Vagina (tissue), 2 donors: ENCODE measurements at regions not wholly inside any gene's neighbourhood (a gene's known extent, or its start where the extent isn't known, plus 50 kb on each side); places are given as distances from the start of the nearest gene placed in this dataset.

Source experiments
- DNase-seq, 2 donors: peaks; one replicate each; pipeline ENCODE4 v3.0.0-alpha.2; 2017; ENCODE audit errors: extremely low spot score in 2 of 2
- H3K27ac ChIP-seq: fragments of 200-600 bp; sonication (generic); one replicate; pipeline ENCODE4 v1.5.1; 2019
- H3K27me3 ChIP-seq: fragments of 200-600 bp; sonication (generic); one replicate; pipeline ENCODE4 v1.5.1; 2019
- H3K36me3 ChIP-seq, 2 donors: fragments of 200-600 bp; sonication (generic); one replicate each; pipeline ENCODE4 v1.5.1; 2017 to 2019
- H3K4me1 ChIP-seq: fragments of 200-600 bp; sonication (generic); one replicate; pipeline ENCODE4 v1.5.1; 2019
- H3K4me3 ChIP-seq, 2 donors: fragments of 200-600 bp; sonication (generic); 1 replicate in 1 of 2; 2 replicates in 1 of 2; pipeline ENCODE4 v1.5.1; 2016 to 2019
- H3K9me3 ChIP-seq: fragments of 200-600 bp; sonication (generic); one replicate; pipeline ENCODE4 v1.5.1; 2019
- POLR2A ChIP-seq, 2 donors: fragments of 450-650 bp; IDR thresholded peaks; one replicate each; pipeline ENCODE4 v1.6.1; 2017; ENCODE audit warnings: antibody characterized with exemption in 2 of 2, mild to moderate bottlenecking in 2 of 2, moderate library complexity in 2 of 2
- POLR2AphosphoS5 ChIP-seq, 2 donors: sonication (generic); formaldehyde crosslinking; IDR thresholded peaks; one replicate each; pipeline ENCODE4 v1.9.0; 2017; ENCODE audit warnings: antibody characterized with exemption in 2 of 2, mild to moderate bottlenecking in 2 of 2, low read depth in 1 of 2; ENCODE audit not compliant: insufficient read depth in 1 of 2
- intact Hi-C: fragments of 100-400 bp; cut with DNase I; formaldehyde crosslinking; loops from one replicate; pipeline ENCODE4 v1.15.1; 2023
- TF ChIP-seq, protein P1 (sequence below), 3 experiments: fragments of 450-650 bp in 2 of 3; fragments of 200-600 bp in 1 of 3; sonication (generic) in 1 of 3; IDR thresholded peaks; one replicate each; pipeline ENCODE4 v1.5.1; 2017 to 2019; ENCODE audit warnings: antibody characterized with exemption in 3 of 3, mild to moderate bottlenecking in 2 of 3, moderate library complexity in 2 of 3

DNA sequence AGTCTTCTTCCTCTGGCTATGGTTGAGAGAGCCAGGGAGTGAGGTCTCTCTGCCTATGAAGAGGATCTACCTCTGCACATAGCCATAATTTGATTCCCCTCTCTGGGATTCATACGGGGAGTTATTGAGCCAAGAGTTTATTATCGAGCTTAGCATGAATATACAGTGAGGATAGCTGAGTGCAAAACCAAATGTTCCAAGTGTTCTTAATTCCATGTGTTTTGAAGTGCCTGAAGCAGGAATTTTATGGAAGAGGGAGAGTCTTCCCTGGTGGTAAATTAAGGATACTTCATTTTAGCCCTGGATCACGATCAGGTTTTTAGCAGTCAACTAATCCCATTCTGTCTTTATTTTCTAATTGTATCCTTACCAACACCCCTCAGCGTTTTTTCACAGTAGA is 270.6 kb downstream of the C1D start:
- no peak for DNase-seq
- no peaks in the 10 kb centered on the region for H3K4me1 ChIP-seq
- no peaks in the 10 kb centered on the region for H3K36me3 ChIP-seq
- intact Hi-C loops: no loop called here
- H3K27ac ChIP-seq: no peak overlapping the region
- no peaks in the 10 kb centered on the region for H3K9me3 ChIP-seq
- no peaks in the 10 kb centered on the region for H3K27me3 ChIP-seq
- H3K4me3 ChIP-seq: no peak overlapping the region
- TF ChIP-seq POLR2A (IDR thresholded peaks at IDR 0.05): no peak
- no peak for TF ChIP-seq POLR2AphosphoS5 (IDR thresholded peaks at IDR 0.05; ENCODE audit: insufficient read depth in 1 of 2, low read depth in 1 of 2)
- TF ChIP-seq, protein P1, sequence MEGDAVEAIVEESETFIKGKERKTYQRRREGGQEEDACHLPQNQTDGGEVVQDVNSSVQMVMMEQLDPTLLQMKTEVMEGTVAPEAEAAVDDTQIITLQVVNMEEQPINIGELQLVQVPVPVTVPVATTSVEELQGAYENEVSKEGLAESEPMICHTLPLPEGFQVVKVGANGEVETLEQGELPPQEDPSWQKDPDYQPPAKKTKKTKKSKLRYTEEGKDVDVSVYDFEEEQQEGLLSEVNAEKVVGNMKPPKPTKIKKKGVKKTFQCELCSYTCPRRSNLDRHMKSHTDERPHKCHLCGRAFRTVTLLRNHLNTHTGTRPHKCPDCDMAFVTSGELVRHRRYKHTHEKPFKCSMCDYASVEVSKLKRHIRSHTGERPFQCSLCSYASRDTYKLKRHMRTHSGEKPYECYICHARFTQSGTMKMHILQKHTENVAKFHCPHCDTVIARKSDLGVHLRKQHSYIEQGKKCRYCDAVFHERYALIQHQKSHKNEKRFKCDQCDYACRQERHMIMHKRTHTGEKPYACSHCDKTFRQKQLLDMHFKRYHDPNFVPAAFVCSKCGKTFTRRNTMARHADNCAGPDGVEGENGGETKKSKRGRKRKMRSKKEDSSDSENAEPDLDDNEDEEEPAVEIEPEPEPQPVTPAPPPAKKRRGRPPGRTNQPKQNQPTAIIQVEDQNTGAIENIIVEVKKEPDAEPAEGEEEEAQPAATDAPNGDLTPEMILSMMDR (IDR thresholded peaks at IDR 0.05): no peak

- Histone ChIP-seq H3K4me1 (no peaks in the 10 kb centered on the region), H3K27ac (no peak overlapping the region), H3K4me3 (no peak overlapping the region), H3K27me3 (no peaks in the 10 kb centered on the region), H3K36me3 (no peaks in the 10 kb centered on the region), H3K9me3 (no peaks in the 10 kb centered on the region)
- intact Hi-C loops: no loop called here
- DNase-seq: no peak
- TF ChIP-seq, protein P1 (IDR thresholded peaks at IDR 0.05): no peak
- TF ChIP-seq POLR2A (IDR thresholded peaks at IDR 0.05): no peak
- TF ChIP-seq POLR2AphosphoS5 (IDR thresholded peaks at IDR 0.05; ENCODE audit: insufficient read depth in 1 of 2, low read depth in 1 of 2): no peak
These were observed 270.1 kb downstream of the C1D start for GRCh38 chr2:67792681-67793091.

- no peaks in the 10 kb centered on the region for H3K36me3 ChIP-seq
These were observed 264.8 kb downstream of the C1D start for GRCh38 chr2:67797801-67798540.

GRCh38 chr2:67798541-67799160 is 264.2 kb downstream of the C1D start:
- H3K36me3 ChIP-seq: no peaks in the 10 kb centered on the region
- no peak overlapping the region for H3K4me3 ChIP-seq
- H3K27me3 ChIP-seq: no peaks in the 10 kb centered on the region
- H3K4me1 ChIP-seq: no peaks in the 10 kb centered on the region
- no peaks in the 10 kb centered on the region for H3K9me3 ChIP-seq
- DNase-seq: no peak
- TF ChIP-seq POLR2AphosphoS5 (IDR thresholded peaks at IDR 0.05; ENCODE audit: insufficient read depth in 1 of 2, low read depth in 1 of 2) (no peak), POLR2A (IDR thresholded peaks at IDR 0.05) (no peak)
- TF ChIP-seq, protein P1 (IDR thresholded peaks at IDR 0.05): no peak
- no peak overlapping the region for H3K27ac ChIP-seq
- intact Hi-C loops: no loop called here

More at GRCh38 chr2:67797801-67798540, 264.8 kb downstream of the C1D start:
- Histone ChIP-seq H3K4me1 (no peaks in the 10 kb centered on the region), H3K27ac (no peak overlapping the region), H3K4me3 (no peak overlapping the region), H3K27me3 (no peaks in the 10 kb centered on the region), H3K9me3 (no peaks in the 10 kb centered on the region)
- intact Hi-C loops: no loop called here
- TF ChIP-seq, protein P1 (IDR thresholded peaks at IDR 0.05): no peak
- TF ChIP-seq POLR2A (IDR thresholded peaks at IDR 0.05): no peak
- no peak for TF ChIP-seq POLR2AphosphoS5 (IDR thresholded peaks at IDR 0.05; ENCODE audit: insufficient read depth in 1 of 2, low read depth in 1 of 2)
- DNase-seq: no peak

DNA sequence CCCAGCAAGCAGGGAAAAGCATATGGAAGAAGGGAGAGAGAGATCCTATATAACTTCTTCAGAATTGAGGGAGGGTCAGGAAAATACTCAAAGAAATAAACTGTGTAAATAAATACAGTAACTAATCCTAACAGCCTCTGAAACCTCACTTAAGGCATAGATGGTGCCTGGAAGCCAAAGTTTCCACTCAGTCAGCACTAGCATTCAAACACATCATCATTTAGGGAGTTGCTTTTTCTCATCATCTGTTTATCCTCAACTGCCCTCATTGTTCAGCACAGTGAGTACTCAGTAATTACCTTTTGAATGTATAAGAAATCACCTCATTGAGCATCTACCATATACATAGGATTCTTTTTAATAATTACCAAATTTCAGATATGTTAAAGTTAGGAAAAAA is 262.9 kb downstream of the C1D start:
- Histone ChIP-seq H3K27me3 (no peaks in the 10 kb centered on the region), H3K27ac (no peak overlapping the region), H3K36me3 (no peaks in the 10 kb centered on the region), H3K9me3 (no peaks in the 10 kb centered on the region), H3K4me3 (no peak overlapping the region), H3K4me1 (no peaks in the 10 kb centered on the region)
- no peak for DNase-seq
- TF ChIP-seq, protein P1 (IDR thresholded peaks at IDR 0.05): no peak
- TF ChIP-seq POLR2A (IDR thresholded peaks at IDR 0.05): no peak
- TF ChIP-seq POLR2AphosphoS5 (IDR thresholded peaks at IDR 0.05; ENCODE audit: insufficient read depth in 1 of 2, low read depth in 1 of 2): no peak
- intact Hi-C loops: no loop called here
